ENCODE measurements at regions not wholly inside any gene's neighbourhood (a gene's known extent, or its start where the extent isn't known, plus 50 kb on each side); places are given as distances from the start of the nearest gene placed in this dataset.

GRCh38 chr13:106197496-106197895 lies 338.0 kb downstream of the EFNB2 start:
- DNase-seq (ENCODE audit: low read depth), result no peak
- H3K4me3 ChIP-seq (ENCODE audit: low read depth, low read length), result no peak overlapping the region

- no peak overlapping the region for H3K4me3 ChIP-seq (ENCODE audit: low read depth, low read length)
- no peak for DNase-seq (ENCODE audit: low read depth)
Measured at GRCh38 chr13:106187501-106188095, 347.9 kb downstream of the EFNB2 start.

GRCh38 chr13:106187101-106187500 lies 348.4 kb downstream of the EFNB2 start:
- DNase-seq (ENCODE audit: low read depth), result no peak
- H3K4me3 ChIP-seq (ENCODE audit: low read depth, low read length), result no peak overlapping the region

- no peak overlapping the region for H3K4me3 ChIP-seq (ENCODE audit: low read depth, low read length)
- DNase-seq (ENCODE audit: low read depth), result no peak
Measured at GRCh38 chr13:106186366-106187030, 349.0 kb downstream of the EFNB2 start.

- no peak overlapping the region for H3K4me3 ChIP-seq (ENCODE audit: low read depth, low read length)
- no peak for DNase-seq (ENCODE audit: low read depth)
Measured at GRCh38 chr13:106184790-106185189, 350.7 kb downstream of the EFNB2 start.

- no peak overlapping the region for H3K4me3 ChIP-seq (ENCODE audit: low read depth, low read length)
- no peak for DNase-seq (ENCODE audit: low read depth)
Measured at GRCh38 chr13:106183410-106184065, 351.9 kb downstream of the EFNB2 start.

- no peak overlapping the region for H3K4me3 ChIP-seq (ENCODE audit: low read depth, low read length)
- DNase-seq (ENCODE audit: low read depth), result peak; percentile 92
Measured at GRCh38 chr13:106182404-106182803, 353.1 kb downstream of the EFNB2 start.

- H3K4me3 ChIP-seq (ENCODE audit: low read depth, low read length), result no peak overlapping the region
- DNase-seq (ENCODE audit: low read depth), result no peak
Measured at GRCh38 chr13:106178816-106179215, 356.6 kb downstream of the EFNB2 start.

DNA sequence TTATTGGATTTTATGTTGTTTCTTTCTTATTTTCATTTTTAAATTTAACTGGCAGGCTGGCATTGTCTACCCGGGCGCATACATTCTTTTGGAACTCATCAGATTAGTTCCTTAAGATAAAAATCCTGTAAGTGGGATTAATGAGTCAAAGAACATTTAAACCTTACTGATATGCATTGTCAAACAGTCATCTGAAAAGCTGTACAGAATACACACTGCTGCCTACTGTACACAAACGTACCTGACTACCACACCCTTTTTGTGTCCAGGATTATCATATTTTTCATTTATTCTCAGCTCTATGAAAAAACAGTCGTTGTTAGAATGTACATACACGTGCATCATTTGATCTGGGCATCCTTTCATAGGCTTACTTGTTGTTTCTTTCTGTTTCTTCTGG lies 358.3 kb downstream of the EFNB2 start:
- H3K4me3 ChIP-seq (ENCODE audit: low read depth, low read length), result no peak overlapping the region
- no peak for DNase-seq (ENCODE audit: low read depth)

DNA sequence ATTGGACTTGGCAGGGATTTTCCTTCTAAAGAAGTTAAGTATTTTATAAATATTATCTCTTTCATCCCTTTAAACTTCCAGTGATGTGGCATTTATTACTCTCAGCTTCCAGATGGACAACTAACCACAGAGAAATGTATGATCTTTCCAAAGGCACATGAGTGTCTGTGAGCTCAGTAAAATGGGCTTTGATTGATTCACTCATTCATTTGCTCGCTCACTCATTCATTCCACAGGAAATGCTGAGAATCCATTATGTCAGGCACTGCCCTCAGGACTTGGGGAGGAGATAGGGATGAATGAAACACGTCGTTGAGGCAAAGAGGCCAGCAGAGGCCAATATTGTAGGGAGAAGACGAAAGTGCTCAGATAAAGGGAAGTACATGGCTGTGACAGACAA lies 359.3 kb downstream of the EFNB2 start:
- peak; percentile 61 for DNase-seq (ENCODE audit: low read depth)
- H3K4me3 ChIP-seq (ENCODE audit: low read depth, low read length), result no peak overlapping the region

GRCh38 chr13:106173891-106174610 lies 361.4 kb downstream of the EFNB2 start:
- no peak for DNase-seq (ENCODE audit: low read depth)
- no peak overlapping the region for H3K4me3 ChIP-seq (ENCODE audit: low read depth, low read length)

DNA sequence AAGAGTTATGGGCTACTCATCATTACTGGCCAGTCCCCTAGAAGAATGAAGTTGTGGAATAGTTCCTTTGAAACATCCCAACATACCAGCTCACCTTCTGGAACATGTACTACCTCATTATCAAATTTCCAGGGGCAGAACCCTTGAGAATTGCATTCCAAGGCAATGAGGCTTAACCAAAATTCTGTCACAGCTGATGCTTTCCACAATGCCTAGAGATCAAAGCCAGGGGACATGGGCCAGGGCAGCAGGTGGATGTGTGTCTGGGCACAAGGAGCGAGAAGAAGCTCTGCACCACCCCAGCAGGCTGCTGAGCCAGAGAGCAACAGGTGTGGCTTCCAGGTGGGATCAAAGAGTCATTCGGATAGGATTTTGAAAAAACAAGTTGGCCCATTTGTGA lies 362.1 kb downstream of the EFNB2 start:
- DNase-seq (ENCODE audit: low read depth), result no peak
- H3K4me3 ChIP-seq (ENCODE audit: low read depth, low read length), result no peak overlapping the region

DNA sequence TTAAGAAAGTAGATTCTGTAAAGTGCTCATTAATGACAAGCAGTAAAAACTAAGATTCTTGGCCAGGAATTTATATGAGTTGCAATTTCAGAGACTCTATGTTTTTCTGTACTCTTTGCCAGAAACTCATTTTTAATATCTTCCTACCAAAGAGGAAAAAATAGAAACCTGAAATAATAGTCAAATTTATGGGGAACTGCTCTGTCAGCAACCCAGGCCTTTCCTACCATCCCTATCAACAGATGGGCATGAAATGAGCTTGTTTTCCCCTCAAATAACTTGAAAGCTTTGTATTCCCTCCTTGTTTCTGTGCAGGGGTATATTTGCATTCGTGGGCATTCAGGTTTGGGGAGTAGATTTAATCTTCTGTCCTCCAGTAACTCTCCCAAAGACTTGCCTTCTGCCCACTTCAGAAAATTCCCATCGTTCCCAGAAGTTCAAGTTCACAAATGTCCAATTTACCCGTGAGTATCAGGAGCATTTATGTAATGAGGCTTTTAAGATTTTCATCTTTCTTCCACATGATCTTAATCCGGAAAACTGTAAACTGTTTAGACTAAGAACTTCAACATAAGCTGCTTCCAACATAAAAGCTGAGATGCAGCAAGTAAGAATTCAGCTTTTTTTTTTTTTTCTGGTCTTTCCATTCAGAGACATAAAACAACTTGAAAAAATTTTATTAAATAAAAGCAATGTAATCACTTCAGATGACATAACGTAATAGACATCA lies 363.1 kb downstream of the EFNB2 start:
- H3K4me3 ChIP-seq (ENCODE audit: low read depth, low read length), result no peak overlapping the region
- no peak for DNase-seq (ENCODE audit: low read depth)

GRCh38 chr13:106163426-106163825 lies 372.0 kb downstream of the EFNB2 start:
- DNase-seq (ENCODE audit: low read depth), result no peak
- no peak overlapping the region for H3K4me3 ChIP-seq (ENCODE audit: low read depth, low read length)

- no peak overlapping the region for H3K4me3 ChIP-seq (ENCODE audit: low read depth, low read length)
- no peak for DNase-seq (ENCODE audit: low read depth)
Measured at GRCh38 chr13:106161146-106161545, 374.3 kb downstream of the EFNB2 start.

- H3K4me3 ChIP-seq (ENCODE audit: low read depth, low read length), result no peak overlapping the region
- no peak for DNase-seq (ENCODE audit: low read depth)
Measured at GRCh38 chr13:106159295-106160195, 375.9 kb downstream of the EFNB2 start.

DNA sequence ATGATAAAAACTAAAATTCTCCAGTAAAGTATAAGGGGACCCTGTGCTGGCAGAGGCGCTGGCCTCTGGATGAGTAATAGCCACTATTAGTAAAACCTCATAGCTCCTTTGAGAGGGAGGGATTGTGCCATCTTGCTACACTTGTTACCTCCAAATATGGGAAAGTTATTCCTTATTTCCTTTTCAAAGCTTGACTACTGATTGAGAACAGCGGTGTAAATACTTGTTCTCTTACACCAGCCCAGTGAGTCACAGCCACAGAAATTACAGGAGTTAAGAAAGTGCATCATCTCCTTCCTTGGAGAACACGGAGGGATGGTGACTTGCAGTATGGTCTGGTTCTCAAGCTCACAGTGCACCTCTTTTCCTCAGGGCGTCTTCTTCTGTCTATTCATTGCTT lies 379.0 kb downstream of the EFNB2 start:
- no peak overlapping the region for H3K4me3 ChIP-seq (ENCODE audit: low read depth, low read length)
- peak; percentile 96 for DNase-seq (ENCODE audit: low read depth)

DNA sequence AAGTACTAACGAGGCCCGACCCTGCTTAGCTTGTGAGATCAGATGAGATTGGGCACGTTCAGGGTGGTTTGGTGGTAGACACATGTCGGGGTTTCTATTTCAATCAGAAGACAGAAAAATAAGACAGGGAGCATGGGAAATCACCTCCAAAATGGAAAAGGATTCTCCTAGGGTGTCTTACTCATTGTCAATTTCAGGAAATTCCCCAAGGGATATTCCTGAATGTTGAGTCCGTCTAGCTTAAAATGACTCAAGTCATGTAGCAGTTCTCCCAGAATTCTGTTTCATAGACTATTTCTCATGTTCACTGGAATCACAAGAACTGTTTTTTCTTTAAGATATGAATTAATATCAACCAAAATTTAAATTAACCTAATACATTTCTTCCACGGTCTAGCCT lies 380.1 kb downstream of the EFNB2 start:
- H3K4me3 ChIP-seq (ENCODE audit: low read depth, low read length), result no peak overlapping the region
- no peak for DNase-seq (ENCODE audit: low read depth)

- H3K4me3 ChIP-seq (ENCODE audit: low read depth, low read length), result no peak overlapping the region
- DNase-seq (ENCODE audit: low read depth), result no peak
Measured at GRCh38 chr13:106153876-106154275, 381.6 kb downstream of the EFNB2 start.

All from skeletal muscle cell (primary cell).